Testis (tissue), 2 donors: ENCODE measurements at regions not wholly inside any gene's neighbourhood (a gene's known extent, or its start where the extent isn't known, plus 50 kb on each side); places are given as distances from the start of the nearest gene placed in this dataset.

Experiments
- DNase-seq: peaks from one replicate; pipeline ENCODE4 v3.0.0-alpha.2; 2019
- H3K27ac ChIP-seq, 2 donors: fragments of 200-600 bp; sonication (generic); one replicate each; pipeline ENCODE4 v1.5.1; 2019
- H3K27me3 ChIP-seq: fragments of 200-600 bp; sonication (generic); one replicate; pipeline ENCODE4 v1.5.1; 2019
- H3K36me3 ChIP-seq: fragments of 200-600 bp; sonication (generic); one replicate; pipeline ENCODE4 v1.5.1; 2017; ENCODE audit warnings: low read depth; ENCODE audit errors: missing control alignments
- H3K4me1 ChIP-seq: fragments of 200-600 bp; sonication (generic); one replicate; pipeline ENCODE4 v1.5.1; 2019
- H3K4me3 ChIP-seq, 2 donors: fragments of 200-600 bp; sonication (generic); one replicate each; pipeline ENCODE4 v1.5.1; 2017 to 2019
- H3K9me3 ChIP-seq: fragments of 200-600 bp; sonication (generic); one replicate; pipeline ENCODE4 v1.5.1; 2017
- CTCF ChIP-seq, 3 experiments: fragments of 450-650 bp in 2 of 3; fragments of 200-600 bp in 1 of 3; sonication (generic) in 1 of 3; IDR thresholded peaks; one replicate each; pipeline ENCODE4 v1.5.1; 2016 to 2019; ENCODE audit warnings: antibody characterized with exemption in 3 of 3, mild to moderate bottlenecking in 2 of 3, moderate library complexity in 1 of 3
- POLR2A ChIP-seq: fragments of 450-650 bp; IDR thresholded peaks from one replicate; pipeline ENCODE4 v1.6.1; 2017; ENCODE audit warnings: antibody characterized with exemption, mild to moderate bottlenecking, moderate library complexity
- WGBS, 2 donors: methylation state at CpG; one replicate each; pipeline ENCODE4 v1.1.5; 2018; 5-methylcytosine and 5-hydroxymethylcytosine counted together
- intact Hi-C: fragments of 100-400 bp; cut with DNase I; formaldehyde crosslinking; loops from one replicate; pipeline ENCODE4 v1.15.1; 2023; ENCODE audit warnings: low total_unique reads

- H3K27me3 ChIP-seq, result no peaks in the 10 kb centered on the region
- H3K4me1 ChIP-seq, result no peaks in the 10 kb centered on the region
- 79 to 83% methylated on average over 1 of the region's 1 CpG for WGBS, 2 donors
- no peak for TF ChIP-seq POLR2A
- TF ChIP-seq CTCF (IDR thresholded peaks at IDR 0.05), result no peak
- H3K36me3 ChIP-seq, result no peaks in the 10 kb centered on the region
- intact Hi-C loops, result no loop called here
- no peak for DNase-seq
- no peak overlapping the region for H3K4me3 ChIP-seq
- H3K27ac ChIP-seq, result no peak overlapping the region
- no peaks in the 10 kb centered on the region for H3K9me3 ChIP-seq
Observed at GRCh38 chr16:52054326-52054725, 492.6 kb downstream of the TOX3 start.

DNA sequence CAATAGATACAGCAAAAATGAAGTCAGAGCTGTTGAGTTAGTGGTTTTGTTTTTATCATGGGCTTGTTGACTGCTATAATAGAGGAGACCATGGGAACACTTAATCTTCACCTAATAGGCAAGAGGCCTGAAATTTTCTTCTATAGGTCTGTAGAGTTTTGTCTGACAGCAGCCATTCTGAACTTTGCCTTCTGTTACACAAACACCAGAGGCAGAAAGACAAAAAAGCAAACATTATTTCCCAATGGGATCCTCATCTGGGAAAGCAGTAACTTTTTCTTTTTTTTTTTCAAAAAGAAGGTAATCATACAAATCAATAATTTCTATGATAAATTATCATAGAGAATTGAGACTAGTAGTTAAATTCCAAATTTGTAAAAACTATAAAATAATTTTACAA is 494.1 kb downstream of the TOX3 start:
- Histone ChIP-seq H3K9me3 (no peaks in the 10 kb centered on the region), H3K4me3 (no peak overlapping the region), H3K27me3 (no peaks in the 10 kb centered on the region), H3K36me3 (no peaks in the 10 kb centered on the region), H3K27ac (no peak overlapping the region), H3K4me1 (no peaks in the 10 kb centered on the region)
- intact Hi-C loops, result no loop called here
- TF ChIP-seq POLR2A (no peak), CTCF (IDR thresholded peaks at IDR 0.05) (no peak)
- no peak for DNase-seq

DNA sequence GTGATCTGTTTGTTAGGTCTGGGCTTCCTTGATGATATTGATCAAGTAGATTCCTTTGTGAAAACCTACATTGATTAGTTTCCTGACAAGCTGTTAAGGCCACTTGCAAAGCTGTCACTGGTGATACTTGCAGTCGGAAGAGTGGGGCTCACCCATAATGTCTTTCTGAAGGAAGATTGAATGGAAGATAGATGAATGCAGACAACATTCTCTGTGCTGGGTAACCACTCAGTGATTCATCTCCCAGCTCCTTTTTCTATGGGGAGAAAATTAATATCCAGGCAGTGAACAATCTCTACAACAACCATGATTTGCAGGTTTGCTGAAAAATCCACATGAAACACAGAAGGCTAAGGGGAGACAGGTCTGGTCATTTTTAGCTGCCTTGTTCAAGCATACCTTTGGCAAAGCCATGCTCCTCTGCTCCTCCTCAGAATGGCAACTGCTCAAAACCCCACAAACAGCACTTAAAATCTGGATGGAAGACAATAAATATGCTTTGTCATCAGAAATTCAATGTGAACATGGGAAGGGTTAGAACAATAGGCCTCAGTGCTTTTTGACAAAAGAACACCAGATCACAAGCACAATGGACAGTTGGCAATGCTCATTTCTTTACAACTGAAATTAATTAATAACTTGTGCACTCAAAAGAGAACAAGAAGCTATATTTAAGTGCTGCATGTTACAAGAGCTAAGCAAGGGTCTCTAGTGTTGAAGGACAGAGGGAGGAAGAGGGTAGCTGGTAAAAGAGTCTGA is 495.4 kb downstream of the TOX3 start:
- 88 to 95% methylated on average over 1 of the region's 1 CpG for WGBS, 2 donors
- Histone ChIP-seq H3K4me3 (no peak overlapping the region), H3K4me1 (no peaks in the 10 kb centered on the region), H3K27me3 (no peaks in the 10 kb centered on the region), H3K9me3 (no peaks in the 10 kb centered on the region), H3K36me3 (no peaks in the 10 kb centered on the region), H3K27ac (no peak overlapping the region)
- DNase-seq, result no peak
- TF ChIP-seq POLR2A (no peak), CTCF (IDR thresholded peaks at IDR 0.05) (no peak)
- intact Hi-C loops, result no loop called here

DNA sequence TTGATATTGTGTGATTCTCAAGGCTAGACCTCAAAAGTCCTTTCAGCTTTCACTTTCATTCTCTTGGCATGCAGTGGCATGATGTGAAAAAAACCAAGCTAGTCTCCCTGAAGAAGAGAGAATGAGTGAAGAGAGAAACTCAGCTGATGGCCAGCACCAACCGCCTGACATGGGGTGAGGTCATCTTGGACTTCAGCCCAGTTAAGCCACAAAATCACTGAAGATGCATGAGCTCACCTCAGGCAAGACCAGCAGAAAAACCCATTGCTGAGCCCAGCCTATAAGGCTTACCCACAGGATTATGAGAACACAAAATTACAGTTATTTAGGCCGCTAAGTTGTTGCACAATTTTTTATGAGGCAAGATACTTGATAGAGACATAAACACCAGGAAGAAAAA is 496.5 kb downstream of the TOX3 start:
- Histone ChIP-seq H3K4me1 (no peaks in the 10 kb centered on the region), H3K36me3 (no peaks in the 10 kb centered on the region), H3K27me3 (no peaks in the 10 kb centered on the region), H3K27ac (no peak overlapping the region), H3K4me3 (no peak overlapping the region), H3K9me3 (no peaks in the 10 kb centered on the region)
- no peak for TF ChIP-seq POLR2A
- 76 to 86% methylated on average over 2 of the region's 2 CpGs for WGBS, 2 donors
- intact Hi-C loops, result no loop called here
- DNase-seq, result no peak

DNA sequence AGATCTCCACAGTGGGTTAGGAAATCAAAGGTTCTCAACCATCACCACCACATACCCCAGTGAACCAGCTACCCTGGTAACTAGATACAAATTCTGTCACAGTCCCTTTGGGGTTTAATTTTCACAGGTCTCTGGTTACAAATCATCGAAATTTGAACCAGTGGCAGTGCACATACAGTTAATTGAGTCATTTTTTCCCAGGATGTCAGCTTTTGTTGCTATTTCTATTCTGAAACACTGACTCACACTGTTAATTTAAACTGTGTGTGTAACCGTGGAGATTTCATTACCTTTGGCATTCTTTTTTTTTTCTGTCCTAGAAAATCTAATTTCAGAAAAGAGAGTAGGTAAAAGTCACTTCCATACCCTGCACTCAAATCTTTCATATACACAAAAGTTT is 511.5 kb downstream of the TOX3 start:
- no peaks in the 10 kb centered on the region for H3K36me3 ChIP-seq
- no peak for DNase-seq
- H3K9me3 ChIP-seq, result no peaks in the 10 kb centered on the region
- no peak for TF ChIP-seq CTCF (IDR thresholded peaks at IDR 0.05)
- TF ChIP-seq POLR2A, result no peak
- H3K4me3 ChIP-seq, result no peak overlapping the region
- H3K4me1 ChIP-seq, result no peaks in the 10 kb centered on the region
- no peaks in the 10 kb centered on the region for H3K27me3 ChIP-seq
- WGBS, 2 donors, result 70 to 72% methylated on average over 2 of the region's 2 CpGs
- intact Hi-C loops, result no loop called here
- no peak overlapping the region for H3K27ac ChIP-seq
